Prostate gland (tissue), 2 donors: ENCODE measurements at regions not wholly inside any gene's neighbourhood (a gene's known extent, or its start where the extent isn't known, plus 50 kb on each side); places are given as distances from the start of the nearest gene placed in this dataset.

ENCODE experiments used
- CTCF ChIP-seq, 4 experiments: fragments of 200-600 bp in 2 of 4; fragments of 450-650 bp in 2 of 4; sonication (generic) in 2 of 4; IDR thresholded peaks; 1 replicate in 3 of 4; 2 replicates in 1 of 4; pipeline ENCODE4 v1.5.1; 2016 to 2019; ENCODE audit warnings: antibody characterized with exemption in 4 of 4, mild to moderate bottlenecking in 2 of 4, moderate library complexity in 2 of 4
- POLR2A ChIP-seq: fragments of 450-650 bp; IDR thresholded peaks from one replicate; pipeline ENCODE4 v1.6.1; 2016; ENCODE audit warnings: antibody characterized with exemption, mild to moderate bottlenecking
- POLR2AphosphoS5 ChIP-seq: sonication (generic); formaldehyde crosslinking; IDR thresholded peaks from one replicate; pipeline ENCODE4 v1.6.1; 2017; ENCODE audit warnings: antibody characterized with exemption

GRCh38 chr7:116439841-116440549 is 59.5 kb upstream of the CAV2 start:
- no peak for TF ChIP-seq CTCF (IDR thresholded peaks at IDR 0.05)
- TF ChIP-seq POLR2A = no peak
- no peak for TF ChIP-seq POLR2AphosphoS5
